GM18519 (cell line): ENCODE measurements at regions not wholly inside any gene's neighbourhood (a gene's known extent, or its start where the extent isn't known, plus 50 kb on each side); places are given as distances from the start of the nearest gene placed in this dataset.
"Not testable (repeated sequence)": the region's sequence is repeated elsewhere in the genome, so short reads cannot be mapped to it uniquely, and the experiment has no call there.

ENCODE experiments used
- ATAC-seq: cut with Tn5 transposase; IDR thresholded peaks from one replicate; pipeline ENCODE4 v1.9.1; 2021; ENCODE audit warnings: mild to moderate bottlenecking, moderate library complexity; ENCODE audit not compliant: unreplicated experiment, low FRiP score

DNA sequence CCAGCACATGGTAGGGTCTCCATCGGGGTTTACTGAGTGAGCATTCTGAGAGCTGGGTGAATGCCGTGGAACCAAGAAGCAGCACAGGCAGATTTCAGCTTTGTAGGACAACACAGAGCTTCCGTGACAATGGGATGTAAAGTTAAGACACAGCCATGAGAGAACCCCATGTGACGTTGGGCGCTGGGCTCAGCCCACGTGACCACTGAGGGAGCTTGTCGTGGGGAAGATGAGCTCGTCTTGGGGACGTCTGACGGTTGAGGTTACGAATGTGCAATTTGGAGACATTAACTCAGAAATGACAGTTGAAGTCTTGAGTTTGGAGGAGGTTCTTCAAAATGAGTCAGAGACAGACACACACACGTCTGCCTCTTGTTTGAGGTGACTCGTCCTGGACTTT lies 51.5 kb upstream of the MUC20 start:
- not testable (repeated sequence) for ATAC-seq

DNA sequence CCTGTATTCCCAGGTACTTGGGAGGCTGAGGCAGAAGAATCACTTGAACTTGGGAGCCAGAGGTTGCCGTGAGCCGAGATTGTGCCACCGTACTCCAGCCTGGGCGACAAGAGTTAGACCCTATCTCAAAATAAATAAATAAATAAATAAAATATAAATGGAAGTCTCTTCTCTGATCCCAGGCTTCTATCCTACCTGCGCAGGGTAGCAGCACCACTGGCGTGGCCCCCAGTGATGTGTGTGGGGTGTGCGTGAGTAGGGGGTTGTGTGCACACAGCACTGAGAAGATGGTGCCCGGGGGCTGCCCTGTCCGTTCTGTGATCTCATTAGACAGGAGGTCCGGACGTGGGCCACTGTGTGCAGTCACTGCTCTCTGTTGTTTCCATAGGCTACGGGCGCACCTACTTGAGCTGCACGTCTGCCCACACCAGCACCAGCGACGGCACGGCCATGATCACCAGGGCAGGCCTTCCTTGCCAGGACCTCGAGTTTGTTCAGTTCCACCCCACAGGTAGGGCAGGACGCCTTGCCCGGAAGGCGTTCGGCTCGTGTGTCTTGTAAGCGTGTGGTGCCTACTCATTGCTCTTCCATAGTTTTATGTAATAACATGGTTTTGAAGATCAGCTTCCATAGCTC lies 52.5 kb upstream of the MUC20 start:
- not testable (repeated sequence) for ATAC-seq

GRCh38 chr3:195665311-195665710 lies 55.5 kb upstream of the MUC20 start:
- ATAC-seq: not testable (repeated sequence)

- ATAC-seq: not testable (repeated sequence)
Measured at GRCh38 chr3:195664131-195664530, 56.6 kb upstream of the MUC20 start.

DNA sequence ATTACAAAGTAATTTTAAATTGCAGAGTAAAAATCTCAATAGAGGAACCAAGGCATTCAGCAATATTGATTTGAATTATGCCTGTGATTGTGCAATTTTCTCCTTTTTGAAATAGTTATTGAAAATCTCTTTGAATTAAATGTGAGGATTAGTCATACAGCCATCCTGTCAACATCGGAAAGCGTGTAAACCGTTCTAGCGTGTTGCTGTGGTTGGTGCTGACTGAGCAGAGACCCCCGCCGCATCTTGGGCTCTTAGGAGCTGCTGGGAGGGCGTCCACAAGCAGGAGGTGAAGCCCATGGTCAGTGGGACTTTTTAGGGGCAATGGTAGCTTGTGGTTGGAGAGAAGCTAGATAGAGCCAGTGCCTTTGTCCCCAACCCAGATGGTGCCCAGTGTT lies 61.6 kb upstream of the MUC20 start:
- not testable (repeated sequence) for ATAC-seq

GRCh38 chr3:195658381-195659135 lies 62.2 kb upstream of the MUC20 start:
- ATAC-seq: peak; percentile 23

DNA sequence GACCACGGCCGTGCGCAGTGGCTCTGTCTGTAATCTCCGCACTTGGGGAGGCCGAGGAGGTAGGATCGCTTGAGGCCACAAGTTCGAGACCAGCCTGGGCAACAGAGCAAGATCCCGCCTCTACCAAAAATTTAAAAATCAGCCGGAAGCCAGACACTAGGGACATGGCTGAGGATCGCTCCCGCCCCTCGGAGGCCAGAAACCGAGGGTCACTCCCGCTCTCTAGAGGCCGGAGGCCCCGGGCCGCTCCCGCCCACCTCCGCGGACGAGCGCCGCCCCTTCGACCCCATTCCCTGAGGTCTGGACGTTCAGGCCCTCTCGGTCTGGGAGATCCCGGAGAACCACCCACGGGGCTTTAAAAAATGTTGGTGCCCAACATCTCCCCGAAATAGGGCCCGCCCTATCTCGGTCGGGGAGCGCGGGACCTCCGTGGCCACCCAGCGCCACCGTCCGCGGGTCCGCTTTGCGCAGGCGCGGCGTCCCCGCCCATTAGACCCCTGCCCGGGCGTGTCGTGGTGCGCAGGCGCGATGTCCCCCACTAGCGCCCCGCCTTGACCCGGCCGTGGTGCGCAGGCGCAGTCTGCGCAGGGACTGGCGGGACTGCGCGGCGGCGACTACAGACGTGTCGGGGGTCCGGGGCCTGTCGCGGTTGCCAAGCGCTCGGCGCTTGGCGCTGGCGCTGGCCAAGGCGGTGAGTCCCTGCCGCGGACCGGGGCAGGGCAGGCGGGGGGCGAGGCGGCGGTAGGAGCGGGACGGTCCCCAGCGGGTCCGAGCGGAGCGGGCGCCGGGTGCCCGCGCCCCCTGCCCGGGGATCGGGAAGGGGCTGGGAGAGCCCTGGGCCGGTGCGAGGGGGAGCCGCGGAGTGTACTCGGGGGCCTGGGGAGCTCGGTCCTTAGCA lies 63.1 kb upstream of the MUC20 start:
- peak; percentile 72 for ATAC-seq

DNA sequence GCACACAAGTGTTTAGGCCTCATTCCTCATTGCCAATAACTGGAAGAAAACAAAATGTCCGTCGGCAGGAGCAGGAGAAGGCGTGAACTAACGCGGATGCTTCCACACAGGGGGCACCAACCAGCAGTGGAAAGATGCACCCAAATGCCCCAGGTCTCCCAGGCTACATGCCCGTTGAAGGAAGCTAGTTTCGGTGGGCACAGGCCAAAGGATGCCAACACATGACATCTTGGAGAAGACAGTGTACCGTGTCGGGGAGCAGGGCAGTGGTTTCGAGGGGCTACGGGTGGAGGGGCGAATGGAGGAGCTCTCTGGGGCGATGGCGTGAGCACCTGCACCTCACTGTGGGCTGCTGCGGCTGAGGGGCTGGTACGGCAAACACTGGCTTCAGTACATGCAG lies 64.7 kb upstream of the MUC20 start:
- not testable (repeated sequence) for ATAC-seq

GRCh38 chr3:195654746-195655145 lies 66.0 kb upstream of the MUC20 start:
- ATAC-seq: not testable (repeated sequence)

DNA sequence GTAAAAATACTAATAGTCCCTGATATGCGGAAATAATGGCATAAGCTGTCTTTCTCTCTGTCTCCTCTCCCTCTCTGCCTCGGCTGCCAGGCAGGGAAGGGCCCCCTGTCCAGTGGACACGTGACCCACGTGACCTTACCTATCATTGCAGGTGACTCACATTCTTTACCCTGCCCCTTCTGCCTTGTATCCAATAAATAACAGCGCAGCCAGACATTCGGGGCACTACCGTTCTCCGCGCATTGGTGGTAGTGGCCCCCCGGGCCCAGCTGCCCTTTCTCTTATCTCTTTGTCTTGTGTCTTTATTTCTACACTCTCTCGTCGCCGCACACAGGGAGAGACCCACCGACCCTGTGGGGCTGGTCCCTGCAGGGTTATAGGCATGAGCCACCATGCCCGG lies 66.6 kb upstream of the MUC20 start:
- not testable (repeated sequence) for ATAC-seq

- not testable (repeated sequence) for ATAC-seq
Measured at GRCh38 chr3:195653641-195654040, 67.1 kb upstream of the MUC20 start.

GRCh38 chr3:195647912-195648702 lies 64.4 kb upstream of the APOD start:
- not testable (repeated sequence) for ATAC-seq

DNA sequence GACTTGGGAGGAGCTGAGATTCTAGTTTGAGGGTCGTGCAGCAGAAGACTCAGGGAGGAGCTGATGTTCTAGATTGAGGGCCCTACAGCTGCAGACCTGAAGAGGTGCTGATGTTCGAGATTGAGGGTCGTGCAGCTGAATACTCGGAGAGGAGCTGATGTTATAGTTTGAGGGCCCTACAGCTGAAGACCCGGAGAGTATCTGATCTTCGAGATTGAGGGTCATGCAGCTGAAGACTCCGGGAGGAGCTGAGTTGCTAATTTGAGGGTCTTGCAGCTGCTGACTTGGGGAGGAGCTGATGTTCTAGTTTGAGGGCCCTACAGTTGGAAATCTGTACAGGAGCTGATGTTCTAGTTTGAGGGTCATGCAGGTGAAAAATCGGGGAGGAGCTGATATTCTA lies 62.1 kb upstream of the APOD start:
- ATAC-seq: not testable (repeated sequence)

- ATAC-seq: not testable (repeated sequence)
Measured at GRCh38 chr3:195643245-195643644, 59.5 kb upstream of the APOD start.

DNA sequence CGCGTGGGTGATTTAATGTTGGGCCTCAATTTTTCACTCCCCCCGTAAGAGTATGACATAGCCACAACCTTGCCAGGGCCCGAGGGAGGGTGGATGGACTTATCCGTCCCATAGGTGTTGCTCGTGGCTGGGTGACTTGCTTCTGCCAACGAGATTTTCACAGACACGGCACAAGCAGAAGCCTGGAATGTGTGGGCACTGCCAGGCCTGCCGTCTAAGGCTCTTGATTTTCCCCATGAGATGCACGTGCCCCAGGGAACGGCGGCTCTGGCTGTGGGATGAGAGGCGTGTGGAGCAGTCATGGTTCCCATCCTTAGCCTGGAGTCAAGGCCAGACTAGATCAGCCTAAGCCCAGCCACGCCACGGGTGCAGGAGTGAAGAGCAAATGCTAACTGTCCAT lies 58.6 kb upstream of the APOD start:
- ATAC-seq: not testable (repeated sequence)

DNA sequence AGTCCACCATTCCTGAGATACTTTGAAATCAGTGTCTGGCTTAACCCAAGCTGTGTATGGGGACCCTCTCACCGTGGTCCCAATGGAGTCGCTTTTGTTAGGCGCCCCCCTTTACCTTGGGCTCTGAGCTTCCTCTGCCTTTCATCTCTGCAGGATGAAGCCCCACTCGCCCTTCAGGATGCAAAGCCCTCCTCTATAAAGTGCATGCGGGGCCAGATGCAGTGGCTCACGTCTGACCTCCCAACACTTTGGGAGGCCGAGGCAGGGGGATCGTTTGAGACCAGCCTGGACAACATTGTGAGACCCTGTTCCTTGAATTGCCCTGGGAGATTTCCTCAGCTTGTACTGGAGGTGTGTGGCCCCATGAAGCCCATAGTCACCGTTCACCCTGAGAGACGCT lies 54.7 kb upstream of the APOD start:
- not testable (repeated sequence) for ATAC-seq

DNA sequence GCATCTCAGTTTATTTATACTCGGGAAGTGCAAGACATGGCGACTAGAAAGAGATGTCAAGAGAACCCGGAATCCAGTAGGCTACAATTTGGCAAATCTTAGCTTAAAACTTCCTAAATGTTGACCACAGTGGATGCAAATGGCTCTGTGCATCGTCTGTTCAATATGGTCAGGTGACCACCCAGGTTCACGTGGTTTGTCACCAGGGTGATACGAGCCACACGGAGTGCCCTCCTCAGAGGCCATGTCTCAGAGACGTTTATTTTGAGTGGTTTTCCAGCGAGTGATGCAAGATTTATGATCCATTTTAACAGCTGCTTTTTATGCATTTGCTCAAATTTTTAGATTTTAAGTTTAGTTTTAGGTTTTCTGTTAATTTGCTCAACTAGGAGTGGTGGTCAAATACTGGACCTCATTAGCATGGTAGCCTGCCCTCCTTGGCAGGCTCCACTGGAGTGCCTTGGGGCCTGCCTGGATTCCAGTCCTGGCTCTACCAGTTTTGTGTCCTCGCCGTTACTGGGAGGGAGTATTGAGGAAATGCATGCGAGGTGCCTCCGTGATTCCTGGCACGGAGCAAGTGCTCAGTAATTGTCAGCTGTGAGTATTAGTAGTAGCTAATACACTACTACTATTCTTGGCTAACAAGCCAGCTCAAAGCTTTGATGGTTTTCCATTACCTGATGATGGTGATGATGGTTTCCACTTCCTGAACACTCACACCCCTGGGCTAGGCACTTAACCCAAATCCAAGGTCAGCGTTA lies 53.9 kb upstream of the APOD start:
- not testable (repeated sequence) for ATAC-seq

- ATAC-seq: not testable (repeated sequence)
Measured at GRCh38 chr3:195637011-195637410, 53.3 kb upstream of the APOD start.

DNA sequence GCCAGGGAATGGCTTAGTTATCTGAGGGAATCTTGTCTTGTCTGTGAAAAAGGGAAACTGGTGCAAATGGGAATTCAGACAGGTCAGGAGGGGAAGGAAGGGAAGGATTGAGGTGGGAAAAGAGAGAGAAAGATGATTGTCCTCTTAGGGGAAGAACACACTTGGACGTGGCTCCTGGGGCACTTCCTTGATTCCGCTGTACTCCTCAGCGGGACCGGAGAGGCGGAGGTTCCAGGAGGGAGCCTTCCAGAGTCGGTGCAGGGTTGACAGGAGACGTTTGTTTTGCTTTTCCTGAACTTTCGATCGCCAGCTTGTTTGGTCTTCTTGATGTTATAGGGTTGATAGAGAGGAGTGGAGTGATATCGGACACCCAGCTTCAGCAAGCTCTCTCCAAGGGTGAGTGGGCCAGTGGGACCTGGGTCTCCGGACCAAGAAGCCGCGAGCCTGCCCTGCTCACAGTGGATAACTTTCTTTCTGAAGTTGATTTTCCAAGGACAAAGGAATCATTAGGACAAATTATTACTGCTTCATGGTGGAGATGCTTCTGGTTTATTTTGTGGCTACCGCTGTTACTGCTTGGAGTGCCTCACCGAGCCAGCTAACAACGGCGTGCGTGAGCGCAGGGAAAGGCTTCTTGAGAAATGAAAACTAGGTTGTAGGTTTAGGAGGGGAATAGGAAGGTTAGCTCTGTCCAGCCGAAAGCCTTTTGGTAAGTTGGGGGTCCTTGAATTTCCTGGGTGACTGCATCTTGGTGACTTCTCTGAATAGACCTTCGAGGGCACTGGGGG lies 52.4 kb upstream of the APOD start:
- ATAC-seq: not testable (repeated sequence)
